RWPE2 (cell line): ENCODE measurements at regions not wholly inside any gene's neighbourhood (a gene's known extent, or its start where the extent isn't known, plus 50 kb on each side); places are given as distances from the start of the nearest gene placed in this dataset.

Experiments
- ATAC-seq: fragments of 200-7000 bp; cut with Tn5 transposase; 3 replicates; pipeline ENCODE4 v1.9.1; 2021; ENCODE audit warnings: low read depth
- DNase-seq: peaks from one replicate; pipeline ENCODE4 v3.0.0-alpha.2; 2020; ENCODE audit warnings: low spot score
- H3K27ac ChIP-seq: fragments of 450-650 bp; 2 replicates; pipeline ENCODE4 v1.5.1; 2017; ENCODE audit warnings: mild to moderate bottlenecking; ENCODE audit not compliant: poor library complexity, severe bottlenecking
- H3K27me3 ChIP-seq: fragments of 250-450 bp; sonication (Bioruptor Pico); 2 replicates; pipeline ENCODE4 v1.5.1; 2021; ENCODE audit warnings: mild to moderate bottlenecking, moderate library complexity; ENCODE audit not compliant: insufficient read depth, poor library complexity, severe bottlenecking
- H3K36me3 ChIP-seq: fragments of 250-450 bp; sonication (Bioruptor Pico); 2 replicates; pipeline ENCODE4 v1.5.1; 2020; ENCODE audit warnings: low read depth, mild to moderate bottlenecking, moderate library complexity
- H3K4me1 ChIP-seq: fragments of 250-450 bp; sonication (Bioruptor Pico); 2 replicates; pipeline ENCODE4 v1.5.1; 2021; ENCODE audit warnings: mild to moderate bottlenecking, moderate library complexity; ENCODE audit not compliant: insufficient read depth, poor library complexity, severe bottlenecking
- H3K4me3 ChIP-seq: fragments of 250-450 bp; sonication (Bioruptor Pico); 2 replicates; pipeline ENCODE4 v1.5.1; 2021; ENCODE audit warnings: mild to moderate bottlenecking, moderate library complexity; ENCODE audit not compliant: severe bottlenecking
- H3K9me3 ChIP-seq: fragments of 250-450 bp; sonication (Bioruptor Pico); 2 replicates; pipeline ENCODE4 v1.5.1; 2021; ENCODE audit warnings: mild to moderate bottlenecking, moderate library complexity; ENCODE audit not compliant: severe bottlenecking
- CTCF ChIP-seq: fragments of 450-650 bp; IDR thresholded peaks from one replicate; pipeline ENCODE4 v1.5.1; 2017; ENCODE audit warnings: mild to moderate bottlenecking, moderate library complexity; ENCODE audit not compliant: poor library complexity, severe bottlenecking

- no peak overlapping the region for H3K4me3 ChIP-seq
- peaks cover 10% of the 10 kb centered on the region for H3K9me3 ChIP-seq
- H3K27ac ChIP-seq = no peak overlapping the region
- no peak for DNase-seq
- peak; percentile 20; the same call in 1 of the 3 replicates for ATAC-seq
- H3K36me3 ChIP-seq = no peaks in the 10 kb centered on the region
- H3K4me1 ChIP-seq = peaks cover 15% of the 10 kb centered on the region
- no peaks in the 10 kb centered on the region for H3K27me3 ChIP-seq
- TF ChIP-seq CTCF = no peak
These were observed 465.4 kb upstream of the THBS1 start for GRCh38 chr15:39115379-39116057.

DNA sequence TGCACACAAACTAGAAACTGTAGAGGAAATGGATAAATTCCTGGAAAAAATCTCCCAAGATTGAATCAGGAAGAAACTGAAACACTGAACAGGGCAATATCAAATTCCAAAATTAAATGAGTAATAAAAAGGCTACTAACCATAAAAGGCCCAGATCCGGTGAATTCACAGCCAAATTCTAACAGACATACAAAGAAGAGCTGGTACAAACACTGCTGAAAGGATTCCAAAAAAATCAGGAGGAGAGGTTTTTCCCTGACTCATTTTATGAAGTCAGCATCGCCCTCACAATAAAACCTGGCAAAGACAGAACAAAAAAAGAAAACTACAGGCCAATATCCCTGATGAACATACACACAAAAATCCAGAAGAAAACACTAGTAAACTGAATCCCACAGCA lies 462.4 kb upstream of the THBS1 start:
- H3K27ac ChIP-seq = peak overlapping the region; percentile 62
- TF ChIP-seq CTCF = no peak
- H3K4me3 ChIP-seq = no peak overlapping the region
- no peak for DNase-seq
- no peaks in the 10 kb centered on the region for H3K27me3 ChIP-seq
- H3K36me3 ChIP-seq = no peaks in the 10 kb centered on the region
- ATAC-seq = peak; percentile 84
- H3K4me1 ChIP-seq = peaks cover 15% of the 10 kb centered on the region
- H3K9me3 ChIP-seq = peaks cover 10% of the 10 kb centered on the region

GRCh38 chr15:39124155-39124552 lies 456.7 kb upstream of the THBS1 start:
- ATAC-seq (peak; percentile 49), DNase-seq (no peak)
- TF ChIP-seq CTCF = no peak
- Histone ChIP-seq H3K27me3 (no peaks in the 10 kb centered on the region), H3K36me3 (no peaks in the 10 kb centered on the region), H3K9me3 (no peaks in the 10 kb centered on the region), H3K4me1 (peaks cover 58% of the 10 kb centered on the region), H3K4me3 (no peak overlapping the region), H3K27ac (peak overlapping the region; percentile 95)

DNA sequence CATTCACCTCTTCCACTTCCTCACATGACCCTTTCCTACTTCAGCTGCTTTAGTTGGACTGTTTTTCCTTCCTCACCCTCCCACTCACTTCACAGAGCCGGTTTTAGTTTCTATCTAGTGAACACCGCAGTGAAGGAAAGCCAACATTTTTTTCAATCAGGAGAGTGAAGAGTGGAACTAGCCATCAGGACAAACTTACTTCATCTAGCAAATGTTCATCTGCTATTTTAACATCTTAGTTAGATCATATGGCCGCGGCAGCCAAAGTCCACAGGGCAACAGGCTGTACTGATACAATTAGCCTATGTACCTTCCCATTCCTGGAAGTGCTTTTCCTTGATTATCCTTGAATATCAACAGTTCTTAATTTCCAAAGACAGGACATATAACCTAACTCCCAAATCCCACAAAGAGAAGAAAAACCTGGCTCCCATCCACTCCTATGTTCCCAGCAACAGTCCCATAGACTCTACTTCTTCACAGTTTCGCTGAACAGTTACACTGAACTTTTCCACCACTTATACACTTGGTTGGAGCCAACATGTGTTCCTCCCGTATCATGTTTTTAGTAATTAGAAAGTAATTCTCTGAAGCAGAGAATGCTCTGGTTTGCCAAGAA lies 456.2 kb upstream of the THBS1 start:
- Histone ChIP-seq H3K4me1 (peaks cover 61% of the 10 kb centered on the region), H3K27me3 (no peaks in the 10 kb centered on the region), H3K27ac (peak overlapping the region; percentile 95), H3K36me3 (no peaks in the 10 kb centered on the region), H3K9me3 (no peaks in the 10 kb centered on the region), H3K4me3 (no peak overlapping the region)
- TF ChIP-seq CTCF = no peak
- ATAC-seq (no peak), DNase-seq (no peak)

- no peaks in the 10 kb centered on the region for H3K9me3 ChIP-seq
- H3K36me3 ChIP-seq = no peaks in the 10 kb centered on the region
- H3K4me1 ChIP-seq = peaks cover 64% of the 10 kb centered on the region
- ATAC-seq (peak; percentile 10; the same call in 1 of the 3 replicates), DNase-seq (no peak)
- H3K27me3 ChIP-seq = no peaks in the 10 kb centered on the region
- peak overlapping the region; percentile 95 for H3K27ac ChIP-seq
- no peak for TF ChIP-seq CTCF
- H3K4me3 ChIP-seq = no peak overlapping the region
These were observed 455.7 kb upstream of the THBS1 start for GRCh38 chr15:39125226-39125625.
